Glutamatergic neuron (in vitro differentiated cells): ENCODE measurements at regions not wholly inside any gene's neighbourhood (a gene's known extent, or its start where the extent isn't known, plus 50 kb on each side); places are given as distances from the start of the nearest gene placed in this dataset.

Experiments
- DNase-seq: peaks from one replicate; pipeline ENCODE4 v3.0.0; 2022
- H3K27ac Mint-ChIP-seq: one replicate; pipeline ENCODE4 v1.8.0; 2020; ENCODE audit warnings: mild to moderate bottlenecking, mixed read lengths, inconsistent platforms; ENCODE audit not compliant: unreplicated experiment
- H3K27me3 Mint-ChIP-seq: one replicate; pipeline ENCODE4 v1.8.0; 2020; ENCODE audit warnings: mild to moderate bottlenecking, moderate library complexity, mixed read lengths, inconsistent platforms; ENCODE audit not compliant: unreplicated experiment
- H3K36me3 Mint-ChIP-seq: one replicate; pipeline ENCODE4 v1.8.0; 2020; ENCODE audit warnings: mild to moderate bottlenecking, mixed read lengths, inconsistent platforms; ENCODE audit not compliant: unreplicated experiment
- H3K4me1 Mint-ChIP-seq: one replicate; pipeline ENCODE4 v1.8.0; 2020; ENCODE audit warnings: mild to moderate bottlenecking, low read depth, mixed read lengths, inconsistent platforms; ENCODE audit not compliant: unreplicated experiment
- H3K4me3 Mint-ChIP-seq: one replicate; pipeline ENCODE4 v1.8.0; 2020; ENCODE audit warnings: mild to moderate bottlenecking, mixed read lengths, inconsistent platforms; ENCODE audit not compliant: unreplicated experiment
- H3K9me3 Mint-ChIP-seq: one replicate; pipeline ENCODE4 v1.8.0; 2020; ENCODE audit warnings: mild to moderate bottlenecking, moderate library complexity, mixed read lengths, inconsistent platforms; ENCODE audit not compliant: unreplicated experiment
- TF ChIP-seq, protein P1 (sequence below): fragments of 200-600 bp; sonication (generic); IDR thresholded peaks from one replicate; pipeline ENCODE4 v1.5.0; 2021; ENCODE audit not compliant: partially characterized antibody, unreplicated experiment

DNA sequence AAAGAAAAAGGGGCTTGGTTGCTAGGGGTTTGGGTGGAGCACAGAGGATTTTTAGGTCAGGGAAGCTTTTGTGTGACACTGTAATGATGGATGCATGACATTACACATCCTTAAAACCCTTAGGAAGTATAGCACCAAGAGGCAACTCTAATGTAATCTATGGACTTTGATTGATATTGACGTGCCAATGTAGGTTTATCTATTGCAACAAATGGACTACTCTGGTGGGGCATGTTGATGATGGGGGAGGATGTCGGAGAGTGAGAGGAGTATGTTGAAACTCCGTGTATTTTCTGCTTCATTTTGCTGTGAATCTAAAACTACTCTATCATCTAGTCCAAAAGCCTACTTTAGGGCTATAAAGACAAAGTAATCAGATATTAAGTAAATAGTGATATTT, 72.3 kb upstream of the PAX6 start:
- TF ChIP-seq, protein P1, sequence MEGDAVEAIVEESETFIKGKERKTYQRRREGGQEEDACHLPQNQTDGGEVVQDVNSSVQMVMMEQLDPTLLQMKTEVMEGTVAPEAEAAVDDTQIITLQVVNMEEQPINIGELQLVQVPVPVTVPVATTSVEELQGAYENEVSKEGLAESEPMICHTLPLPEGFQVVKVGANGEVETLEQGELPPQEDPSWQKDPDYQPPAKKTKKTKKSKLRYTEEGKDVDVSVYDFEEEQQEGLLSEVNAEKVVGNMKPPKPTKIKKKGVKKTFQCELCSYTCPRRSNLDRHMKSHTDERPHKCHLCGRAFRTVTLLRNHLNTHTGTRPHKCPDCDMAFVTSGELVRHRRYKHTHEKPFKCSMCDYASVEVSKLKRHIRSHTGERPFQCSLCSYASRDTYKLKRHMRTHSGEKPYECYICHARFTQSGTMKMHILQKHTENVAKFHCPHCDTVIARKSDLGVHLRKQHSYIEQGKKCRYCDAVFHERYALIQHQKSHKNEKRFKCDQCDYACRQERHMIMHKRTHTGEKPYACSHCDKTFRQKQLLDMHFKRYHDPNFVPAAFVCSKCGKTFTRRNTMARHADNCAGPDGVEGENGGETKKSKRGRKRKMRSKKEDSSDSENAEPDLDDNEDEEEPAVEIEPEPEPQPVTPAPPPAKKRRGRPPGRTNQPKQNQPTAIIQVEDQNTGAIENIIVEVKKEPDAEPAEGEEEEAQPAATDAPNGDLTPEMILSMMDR, result no peak
- Mint-ChIP-seq H3K4me3 (no peak overlapping the region), H3K4me1 (peaks cover 8% of the 10 kb centered on the region), H3K27me3 (no peaks in the 10 kb centered on the region), H3K27ac (no peak overlapping the region), H3K9me3 (no peaks in the 10 kb centered on the region), H3K36me3 (no peaks in the 10 kb centered on the region)
- no peak for DNase-seq

DNA sequence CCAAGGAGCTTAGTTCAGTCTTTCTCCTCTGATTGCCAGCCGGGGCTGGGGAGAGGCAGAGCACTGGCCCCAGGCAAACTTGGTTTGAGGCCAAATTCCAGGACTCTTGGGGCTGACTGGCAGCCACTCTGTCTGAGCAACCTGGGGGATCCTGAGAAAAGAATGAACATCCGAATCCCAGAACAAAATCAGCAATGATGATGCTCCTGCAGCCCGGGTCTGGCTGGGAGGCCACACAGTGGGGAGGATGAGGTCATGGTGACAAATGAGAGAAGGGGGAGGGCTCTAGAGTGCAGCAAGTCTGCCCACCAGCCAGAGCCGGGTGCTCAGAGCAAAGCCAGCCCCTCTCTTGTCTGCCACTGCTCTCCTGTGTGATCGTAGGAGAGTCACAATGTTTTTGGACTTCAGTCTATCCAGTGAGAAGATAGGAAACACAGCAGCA, 71.8 kb upstream of the PAX6 start:
- H3K27ac Mint-ChIP-seq, result no peak overlapping the region
- H3K36me3 Mint-ChIP-seq, result no peaks in the 10 kb centered on the region
- no peaks in the 10 kb centered on the region for H3K9me3 Mint-ChIP-seq
- H3K27me3 Mint-ChIP-seq, result no peaks in the 10 kb centered on the region
- TF ChIP-seq, protein P1, result no peak
- H3K4me3 Mint-ChIP-seq, result no peak overlapping the region
- peaks cover 8% of the 10 kb centered on the region for H3K4me1 Mint-ChIP-seq
- peak; percentile 32 for DNase-seq

DNA sequence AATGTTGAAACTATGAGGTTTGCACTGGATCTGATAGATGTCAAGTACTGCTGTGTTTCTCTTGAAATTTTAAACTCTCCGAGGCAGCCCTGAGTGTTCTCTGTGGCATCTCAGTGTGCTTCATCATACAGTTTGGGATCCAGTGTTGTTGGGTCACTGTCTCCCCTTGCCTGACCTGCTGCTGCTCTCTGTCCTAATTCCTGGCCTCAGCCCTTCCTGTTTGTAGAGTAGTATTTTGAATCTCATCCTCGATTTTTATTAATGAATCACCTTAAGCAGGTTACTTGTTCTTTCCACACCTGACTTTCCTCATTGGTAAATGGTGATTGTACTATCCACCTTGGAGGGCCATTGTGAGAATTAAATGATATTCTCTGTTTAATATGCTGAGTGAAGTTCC, 70.7 kb upstream of the PAX6 start:
- no peak for DNase-seq
- no peaks in the 10 kb centered on the region for H3K27me3 Mint-ChIP-seq
- H3K4me3 Mint-ChIP-seq, result no peak overlapping the region
- peaks cover 8% of the 10 kb centered on the region for H3K4me1 Mint-ChIP-seq
- TF ChIP-seq, protein P1, result no peak
- H3K27ac Mint-ChIP-seq, result no peak overlapping the region
- H3K9me3 Mint-ChIP-seq, result no peaks in the 10 kb centered on the region
- no peaks in the 10 kb centered on the region for H3K36me3 Mint-ChIP-seq

DNA sequence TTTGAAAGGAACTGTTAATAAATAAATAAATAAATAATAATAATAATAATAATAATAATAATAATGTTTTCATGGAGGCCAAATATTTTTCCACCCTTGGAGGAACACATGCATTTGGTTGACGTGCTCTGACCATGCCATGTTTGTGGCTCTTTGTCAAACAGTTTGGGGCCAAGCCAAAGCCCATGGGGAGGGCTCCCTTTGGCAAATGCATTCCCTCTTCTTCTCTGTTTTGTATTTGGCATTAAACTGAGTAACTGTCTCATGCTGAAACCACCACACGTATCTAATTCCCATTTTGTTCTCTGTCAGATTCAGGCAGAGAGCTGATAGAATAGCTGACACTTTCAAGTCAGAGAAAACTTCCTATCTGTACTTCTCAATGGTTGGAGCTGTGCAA, 68.6 kb upstream of the PAX6 start:
- peaks cover 1% of the 10 kb centered on the region for H3K27me3 Mint-ChIP-seq
- no peak for DNase-seq

DNA sequence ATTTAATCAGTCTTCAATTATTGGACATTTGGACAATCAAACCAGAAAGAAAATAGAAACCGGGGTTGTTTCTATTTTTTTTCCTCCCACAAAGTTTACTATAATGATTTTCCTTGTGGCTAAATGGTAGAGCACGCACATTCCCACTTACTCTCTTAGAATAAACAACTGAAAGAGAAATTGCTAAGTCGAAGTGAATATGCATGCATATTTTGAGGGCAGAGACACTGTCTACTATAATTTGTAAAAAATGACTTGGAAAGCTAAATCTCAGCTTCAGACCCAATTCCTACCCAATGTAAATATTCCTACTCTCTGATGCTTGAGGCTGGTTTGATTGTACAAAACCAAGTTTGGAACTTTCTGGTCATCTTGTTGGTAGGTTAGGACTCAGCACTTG, 66.7 kb upstream of the PAX6 start:
- Mint-ChIP-seq H3K27ac (no peak overlapping the region), H3K9me3 (no peaks in the 10 kb centered on the region), H3K4me1 (peaks cover 20% of the 10 kb centered on the region), H3K27me3 (peaks cover 1% of the 10 kb centered on the region), H3K4me3 (no peak overlapping the region), H3K36me3 (no peaks in the 10 kb centered on the region)
- DNase-seq, result no peak
- TF ChIP-seq, protein P1, result no peak

More for the DNA sequence above, 68.6 kb upstream of the PAX6 start:
- Mint-ChIP-seq H3K9me3 (no peaks in the 10 kb centered on the region), H3K27ac (no peak overlapping the region), H3K36me3 (no peaks in the 10 kb centered on the region), H3K4me3 (no peak overlapping the region), H3K4me1 (peaks cover 22% of the 10 kb centered on the region)
- TF ChIP-seq, protein P1, result no peak
